HG03103 (cell line): ENCODE measurements at regions not wholly inside any gene's neighbourhood (a gene's known extent, or its start where the extent isn't known, plus 50 kb on each side); places are given as distances from the start of the nearest gene placed in this dataset.

Experiments
- ATAC-seq: cut with Tn5 transposase; IDR thresholded peaks from one replicate; pipeline ENCODE4 v1.9.1; 2021; ENCODE audit warnings: low read depth; ENCODE audit not compliant: unreplicated experiment

DNA sequence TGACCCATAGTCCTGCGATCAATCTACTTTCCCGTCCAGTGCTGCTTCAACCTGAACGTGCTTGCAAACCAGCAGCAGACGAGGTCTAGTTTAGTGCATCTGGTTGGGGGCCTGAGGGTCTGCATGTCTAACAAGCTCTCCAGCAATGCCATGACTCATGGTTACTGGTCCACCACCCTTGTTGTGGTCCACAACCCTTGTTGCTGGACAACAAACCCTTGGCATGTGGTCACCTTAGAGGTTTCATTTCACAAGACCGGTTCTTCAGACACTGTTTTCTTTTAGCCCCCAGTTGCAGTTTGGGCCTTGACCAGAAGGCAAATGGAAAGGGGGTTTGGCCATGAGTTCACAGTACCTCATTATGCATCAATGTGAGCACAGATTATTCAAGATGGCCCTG is 424.8 kb downstream of the QKI start:
- no peak for ATAC-seq

DNA sequence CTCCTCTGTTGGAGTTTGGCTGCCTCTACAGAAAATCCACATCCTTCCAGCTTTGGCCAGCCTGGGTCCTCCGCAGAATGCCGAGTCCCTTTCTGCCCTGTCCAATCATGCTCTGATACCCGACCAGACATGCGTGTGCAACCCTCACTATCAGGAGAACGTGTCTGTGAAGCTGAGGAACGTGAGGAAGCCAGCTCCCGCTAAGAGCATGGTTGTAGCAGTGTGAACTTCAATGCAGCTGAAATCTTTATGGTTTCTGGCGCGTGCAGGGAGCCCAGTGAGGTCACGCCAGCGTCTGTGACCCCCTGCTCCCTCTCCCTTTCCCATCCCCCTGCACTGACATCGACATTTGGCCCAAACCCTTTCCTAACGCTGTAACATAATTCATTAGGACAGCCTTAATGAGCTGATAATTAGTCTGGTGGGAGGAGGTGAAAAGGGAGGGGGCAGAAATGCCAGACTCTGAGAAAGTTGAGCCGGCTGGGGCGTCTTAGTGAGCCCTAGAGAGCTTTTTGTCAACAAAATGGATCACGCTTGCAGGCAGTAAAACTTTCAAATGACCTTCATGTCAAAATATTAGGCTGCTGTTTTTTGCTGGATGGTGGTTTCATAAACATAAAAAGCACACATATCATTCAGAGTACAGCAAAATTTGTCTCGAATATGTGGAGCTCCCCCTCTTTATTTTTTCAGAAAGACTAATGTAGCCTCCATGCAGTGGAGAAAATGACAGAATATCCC is 423.3 kb downstream of the QKI start:
- ATAC-seq: no peak

DNA sequence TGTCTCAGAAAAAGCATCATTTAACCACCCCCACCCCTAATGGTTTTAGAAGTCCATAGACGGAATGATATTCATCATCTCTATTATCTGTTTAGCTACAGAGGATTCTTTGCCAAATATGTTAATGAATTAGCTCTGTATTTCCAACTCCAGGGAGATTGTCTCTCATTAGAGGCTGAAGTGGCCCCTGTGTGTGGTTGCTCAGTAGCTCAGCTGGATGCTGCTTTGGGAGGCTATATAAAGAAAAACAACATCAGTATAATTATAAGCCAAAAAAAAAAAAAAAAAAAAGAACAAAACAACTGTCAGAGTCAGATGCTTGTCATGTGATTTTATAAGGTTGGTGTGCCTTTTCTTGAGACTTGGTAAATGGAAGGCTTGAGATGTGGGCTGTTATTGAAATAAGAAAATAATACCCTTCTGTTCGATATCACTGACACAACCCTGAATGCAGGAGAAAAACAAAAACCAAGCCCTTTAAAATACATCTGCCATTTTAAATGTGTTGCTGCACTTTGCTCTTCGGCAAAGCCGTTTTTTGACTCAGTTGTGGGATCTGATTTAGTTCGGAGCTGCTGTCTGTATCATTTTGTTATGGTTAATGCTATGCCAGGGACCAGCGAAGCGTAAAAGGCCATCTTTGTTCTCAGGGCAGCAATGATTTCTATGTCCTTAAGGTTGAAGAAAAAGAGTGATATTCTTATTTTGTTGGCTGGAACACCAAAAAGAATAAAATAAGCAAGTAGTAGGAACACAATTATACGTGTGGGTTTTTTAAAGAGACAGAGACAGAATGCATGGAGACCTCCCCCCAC is 422.6 kb downstream of the QKI start:
- no peak for ATAC-seq

DNA sequence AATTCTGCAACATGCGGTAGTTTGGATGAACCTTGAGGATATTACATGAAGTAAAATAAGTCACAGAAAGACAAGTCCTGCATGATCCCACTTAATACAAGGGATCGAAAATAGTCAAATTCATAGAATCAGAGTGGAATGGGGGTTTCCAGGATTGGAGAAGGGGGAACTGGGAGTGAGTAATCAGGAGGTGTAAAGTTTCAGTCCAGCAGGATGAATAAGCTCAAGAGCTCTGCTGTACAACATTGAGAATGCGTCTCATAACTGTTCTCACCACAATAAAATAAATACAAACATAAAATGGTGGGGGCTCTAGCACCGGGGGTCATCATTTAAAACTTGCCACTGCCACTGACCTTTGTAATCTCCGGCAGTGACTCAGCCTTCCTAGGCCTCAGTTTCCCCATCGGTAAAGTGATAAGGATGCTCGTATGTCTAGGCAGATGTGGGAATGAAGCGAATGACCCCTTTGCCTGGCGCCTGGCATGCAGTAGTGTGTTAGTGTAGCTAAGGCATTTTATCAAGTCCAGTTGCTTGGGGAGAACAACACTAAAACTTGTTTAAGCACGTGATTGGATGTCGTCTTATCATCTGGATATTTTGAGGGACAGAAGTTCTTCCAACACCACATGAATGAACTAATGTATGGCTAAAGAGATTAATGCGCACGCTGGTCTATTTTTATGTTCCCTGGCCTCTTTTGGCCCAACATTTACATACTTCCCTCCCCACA is 421.1 kb downstream of the QKI start:
- ATAC-seq: no peak

DNA sequence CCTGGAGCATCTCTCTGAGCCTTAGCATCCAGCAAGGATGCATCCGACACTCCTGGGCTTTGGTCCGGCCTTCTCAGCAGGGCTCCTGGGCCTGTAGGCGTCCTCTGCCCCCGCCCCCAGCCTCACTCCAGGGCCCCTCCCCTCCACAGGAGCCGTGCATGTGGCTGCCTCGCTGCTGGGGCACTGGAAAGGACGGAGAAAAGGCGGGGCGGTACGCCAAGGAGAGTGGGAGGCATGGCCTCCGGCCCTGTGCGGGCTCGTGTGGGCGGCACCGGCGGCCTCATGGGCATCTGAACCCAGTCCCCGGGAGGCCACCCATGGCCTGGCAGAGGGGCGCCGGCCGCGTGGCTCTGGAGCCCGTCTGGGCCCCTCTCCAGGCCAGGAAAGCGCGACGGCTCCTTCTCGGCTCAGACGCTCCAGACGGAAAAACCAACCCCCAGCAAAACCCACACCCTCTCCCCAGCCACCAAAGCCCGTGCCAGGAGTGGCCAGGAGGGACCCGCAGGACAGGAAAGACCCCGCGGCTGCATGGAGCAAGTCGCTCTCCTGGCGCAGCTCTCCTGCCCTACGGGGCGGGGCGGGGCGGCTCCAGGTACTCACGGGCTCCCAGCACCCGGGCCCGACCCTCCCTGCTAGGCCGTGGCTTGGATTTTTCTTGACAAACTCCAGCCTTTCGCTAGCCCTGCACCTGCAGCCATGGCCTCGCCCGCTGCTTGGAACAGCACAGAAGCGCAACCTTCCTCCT is 419.9 kb downstream of the QKI start:
- no peak for ATAC-seq

DNA sequence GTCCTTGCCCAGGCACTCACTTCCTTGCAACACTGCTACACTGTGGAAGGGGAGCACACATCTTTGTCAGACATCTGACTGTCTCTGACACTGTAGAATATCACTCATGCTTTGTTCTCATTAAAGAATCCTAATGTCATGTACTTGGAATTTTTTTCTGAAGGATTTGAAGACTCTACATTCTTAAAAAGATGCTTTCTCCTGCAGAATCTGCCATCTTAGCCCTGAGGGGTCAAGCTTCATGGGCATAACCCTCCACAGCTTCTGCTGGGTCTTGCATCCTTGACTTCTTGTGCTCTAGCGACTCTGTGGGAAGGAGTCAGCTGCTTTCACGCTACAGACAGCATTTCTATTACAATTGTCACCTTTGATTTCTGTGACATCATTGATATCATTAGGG is 417.2 kb downstream of the QKI start:
- ATAC-seq: no peak

DNA sequence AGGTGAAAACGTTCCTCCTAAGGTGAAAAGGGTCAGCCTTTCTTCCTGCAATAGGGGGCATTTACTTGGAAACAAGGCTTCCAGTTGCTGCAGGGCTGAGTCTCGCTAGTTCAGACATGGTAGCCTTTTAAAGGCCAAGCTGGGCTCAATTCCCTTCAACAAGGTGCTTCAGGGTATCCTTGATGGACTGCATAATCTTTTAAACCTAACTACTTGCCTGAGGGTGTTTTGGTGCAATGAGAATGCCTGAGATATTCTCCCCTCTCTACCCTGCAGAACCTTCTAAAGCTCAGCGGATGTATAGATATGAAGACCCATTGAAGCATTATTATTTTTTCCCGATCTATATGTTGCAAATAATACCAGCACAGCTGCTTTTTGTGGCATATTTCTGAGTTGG is 416.1 kb downstream of the QKI start:
- ATAC-seq: no peak

DNA sequence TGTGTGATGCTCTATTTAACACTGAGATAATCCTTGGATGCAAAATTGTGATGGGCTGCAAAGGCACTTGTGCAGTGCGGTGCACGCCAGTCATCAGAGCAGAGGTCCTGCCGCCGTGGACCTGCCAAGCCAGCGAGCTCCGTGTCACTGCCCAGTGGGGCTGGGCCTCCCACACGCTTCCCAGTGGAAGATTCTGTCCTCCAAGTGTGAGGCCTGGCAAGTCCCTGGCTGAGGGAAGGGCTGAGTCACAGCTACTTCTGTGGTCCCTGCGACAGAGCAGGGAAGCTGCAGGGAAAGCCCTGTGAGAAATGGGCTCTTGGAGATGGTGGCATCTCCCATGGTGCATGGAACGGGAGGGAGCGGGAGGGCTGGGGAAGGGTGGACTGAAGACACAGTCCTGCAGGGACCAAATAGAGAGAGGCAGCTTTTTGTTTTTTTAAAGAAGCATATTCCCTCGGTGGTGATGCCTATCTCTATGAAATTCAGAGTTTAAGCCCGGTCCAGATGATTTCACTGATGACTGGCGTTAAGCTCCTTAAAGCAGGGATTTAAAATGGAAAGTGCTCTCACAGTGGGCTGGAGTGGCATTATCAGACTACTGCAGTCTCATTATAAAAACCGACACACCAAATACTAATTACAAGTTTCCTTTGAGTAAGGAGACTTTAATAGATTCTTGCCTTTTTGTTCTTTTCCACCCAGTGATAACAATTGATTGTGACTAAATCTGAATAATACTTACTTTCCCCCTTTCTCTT is 413.7 kb downstream of the QKI start:
- no peak for ATAC-seq

DNA sequence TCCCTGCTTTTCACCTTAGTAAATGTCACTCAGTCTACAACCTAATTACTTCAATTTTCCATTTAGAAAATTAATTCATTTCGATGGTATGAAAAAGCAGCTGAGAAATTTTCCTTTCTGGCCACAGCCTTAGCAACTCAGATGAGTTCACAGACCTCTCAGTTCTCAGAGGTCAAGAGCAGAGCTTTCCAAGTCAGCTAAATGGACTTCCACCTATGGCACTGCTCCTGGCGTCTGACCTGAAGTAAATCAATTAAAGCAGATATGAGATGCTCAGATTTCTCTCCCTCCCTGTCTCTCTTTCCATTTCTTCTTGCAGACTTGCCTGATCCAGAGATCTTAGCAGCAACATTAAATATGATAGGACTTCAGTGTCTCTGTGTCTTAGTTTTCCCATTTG is 412.6 kb downstream of the QKI start:
- no peak for ATAC-seq

DNA sequence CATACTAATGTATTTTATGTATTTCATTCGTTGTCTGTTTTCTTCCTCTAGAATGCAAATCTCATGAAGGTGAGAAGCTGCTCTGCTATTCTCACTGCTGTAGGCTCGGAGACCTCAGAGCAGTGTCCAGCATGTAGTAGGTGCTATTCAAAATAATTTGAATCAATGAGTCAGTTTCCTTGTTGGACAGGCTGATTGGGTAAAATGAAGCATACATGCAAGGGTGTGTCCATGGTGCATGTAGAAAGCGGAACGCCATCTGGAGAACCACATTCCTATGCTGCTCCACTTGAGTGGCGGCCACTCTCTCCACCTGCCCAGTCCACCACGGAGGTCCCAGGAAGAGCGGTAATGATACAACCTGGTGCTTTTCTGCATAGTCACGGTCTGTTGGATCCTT is 412.1 kb downstream of the QKI start:
- no peak for ATAC-seq

DNA sequence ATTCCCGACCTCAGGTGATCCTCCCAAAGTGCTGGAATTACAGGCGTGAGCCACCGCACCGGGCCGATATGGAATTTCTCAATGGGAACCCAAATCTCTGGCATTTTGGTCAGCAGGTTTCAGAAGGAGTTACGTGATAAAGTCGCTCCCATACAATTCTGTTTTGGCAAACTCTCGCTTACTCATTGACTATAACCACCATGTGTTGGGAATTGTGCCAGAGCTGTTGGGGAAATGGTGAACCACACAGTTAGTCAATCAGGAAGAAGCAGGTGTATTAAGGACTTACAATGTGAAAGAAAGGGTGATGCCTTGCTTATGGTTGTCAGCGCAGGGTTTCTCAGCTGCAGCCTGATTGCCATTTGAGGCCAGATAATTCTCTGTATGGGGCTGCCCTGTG is 410.5 kb downstream of the QKI start:
- no peak for ATAC-seq

DNA sequence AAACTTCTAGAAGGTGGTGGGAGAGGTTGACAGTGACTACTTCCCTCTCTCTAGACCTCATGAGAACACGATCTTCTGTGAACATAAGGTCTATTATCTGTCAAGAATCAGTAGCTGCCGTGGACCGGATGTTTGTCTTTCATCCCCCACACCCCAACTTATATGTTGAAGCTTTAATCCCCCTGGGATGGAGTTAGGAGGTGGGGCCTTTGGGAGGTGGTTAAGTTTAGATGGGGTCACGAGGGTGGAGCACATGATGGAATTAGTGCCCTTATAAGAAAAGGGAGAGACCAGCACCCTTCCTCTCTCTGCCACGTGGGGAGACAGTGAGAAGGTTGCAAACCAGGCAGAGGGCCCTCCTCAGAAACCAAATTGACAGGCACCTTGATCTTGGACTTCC is 409.1 kb downstream of the QKI start:
- no peak for ATAC-seq

DNA sequence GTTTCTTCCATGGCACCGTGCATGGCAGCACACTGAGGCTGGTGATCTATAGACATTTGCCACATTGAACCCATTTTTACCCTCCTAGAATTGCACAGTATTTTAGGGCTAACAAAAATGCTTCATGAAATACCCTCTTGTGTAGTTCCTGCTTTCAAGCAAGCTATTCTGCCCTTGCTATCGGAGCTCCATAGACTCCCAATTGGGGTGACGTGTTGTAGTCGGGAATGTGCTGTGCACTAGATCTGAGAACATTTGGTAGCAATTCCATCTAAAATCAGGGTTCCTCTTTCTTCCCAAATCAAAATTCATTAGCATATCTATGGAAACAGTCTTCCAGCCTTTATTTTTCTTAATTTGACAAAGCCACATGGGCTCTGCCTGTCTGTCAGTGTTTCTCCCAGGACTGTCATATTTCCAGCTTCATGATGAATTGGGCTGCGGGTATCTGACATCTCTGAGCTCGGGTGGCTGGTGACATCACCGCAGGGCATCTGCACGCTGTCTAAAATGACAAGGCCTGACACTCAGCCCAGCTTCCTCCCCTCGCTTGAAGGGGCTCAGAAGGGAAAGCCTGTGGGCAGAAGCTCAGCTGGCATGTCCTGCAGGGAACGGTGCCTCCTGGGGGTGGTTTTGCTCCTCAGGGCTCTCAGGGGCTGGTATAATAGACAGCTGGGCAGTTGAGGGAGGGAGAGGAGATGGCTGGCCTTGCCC is 406.4 kb downstream of the QKI start:
- ATAC-seq: no peak

DNA sequence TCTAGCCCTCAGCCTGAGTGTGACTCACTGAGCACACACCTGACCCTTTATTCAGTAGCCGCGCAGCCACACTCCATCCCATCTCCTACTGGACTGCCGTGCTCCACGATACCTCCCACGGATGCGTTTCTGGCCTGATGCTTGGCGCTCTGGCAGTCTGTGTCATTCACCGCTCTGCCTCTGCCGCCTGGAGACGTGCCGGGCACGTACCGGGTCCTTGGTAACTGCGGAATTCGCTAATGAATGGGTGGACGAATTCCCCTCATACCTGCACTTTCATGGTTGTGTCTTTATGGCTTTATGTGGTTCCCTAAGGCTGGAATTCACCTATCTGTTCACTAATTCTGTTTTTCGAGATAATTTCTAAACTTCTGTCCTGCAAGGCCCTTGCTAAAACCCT is 405.7 kb downstream of the QKI start:
- ATAC-seq: no peak

DNA sequence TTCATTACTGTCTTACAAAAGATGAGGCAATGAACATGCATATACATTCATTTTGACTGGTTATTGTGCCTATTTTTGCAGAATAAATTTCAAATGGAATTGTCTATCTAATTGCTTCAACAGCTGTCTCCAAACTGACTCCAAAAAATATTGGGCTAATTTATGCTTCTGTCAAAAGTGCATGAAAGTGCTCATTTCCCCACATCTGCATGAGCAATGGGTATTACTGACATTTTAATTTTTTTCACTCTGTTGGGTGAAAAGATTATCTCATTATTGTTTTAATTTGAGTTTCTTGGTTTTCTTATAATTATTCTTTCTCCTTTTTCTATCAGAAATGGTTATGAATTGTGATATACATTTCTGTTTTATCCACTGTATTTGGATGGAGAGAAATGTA is 404.2 kb downstream of the QKI start:
- ATAC-seq: no peak

DNA sequence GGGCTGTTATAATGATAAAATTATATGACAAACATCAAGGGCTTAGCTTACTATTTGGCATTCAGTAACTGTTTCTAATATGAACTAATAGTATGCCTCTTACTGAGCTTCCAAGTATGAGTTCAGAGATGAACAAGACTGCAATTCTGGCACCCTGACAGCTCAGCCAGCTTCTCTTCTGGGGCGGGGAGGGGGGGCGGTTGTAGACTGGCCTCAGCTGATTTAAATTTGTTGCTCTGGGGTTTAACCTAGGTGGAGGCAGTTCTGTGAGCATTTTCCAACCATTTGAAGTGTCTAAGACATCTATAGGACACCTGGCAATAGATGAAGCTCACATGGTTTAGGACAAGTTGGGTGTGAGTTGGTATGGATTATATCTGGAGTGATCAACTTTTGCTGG is 401.9 kb downstream of the QKI start:
- no peak for ATAC-seq

DNA sequence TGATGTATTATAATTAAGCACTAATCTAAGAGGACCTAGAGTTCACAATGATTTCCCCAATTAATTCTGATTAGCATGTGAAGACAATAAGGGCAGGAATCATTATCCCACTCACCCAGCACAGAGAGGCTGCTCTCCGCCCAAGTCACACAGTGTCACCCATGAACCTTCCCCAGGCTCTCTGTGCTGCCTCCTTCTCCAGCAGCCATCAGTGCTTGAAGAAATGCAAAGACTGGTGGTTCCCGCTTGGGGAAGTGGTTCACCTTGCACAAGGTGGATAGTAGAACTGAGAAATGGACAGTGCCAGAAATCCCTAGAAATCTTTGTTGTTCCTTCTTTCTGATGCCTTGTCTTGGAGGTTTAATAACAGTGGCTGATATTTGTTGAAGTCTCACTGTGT is 401.3 kb downstream of the QKI start:
- ATAC-seq: no peak

DNA sequence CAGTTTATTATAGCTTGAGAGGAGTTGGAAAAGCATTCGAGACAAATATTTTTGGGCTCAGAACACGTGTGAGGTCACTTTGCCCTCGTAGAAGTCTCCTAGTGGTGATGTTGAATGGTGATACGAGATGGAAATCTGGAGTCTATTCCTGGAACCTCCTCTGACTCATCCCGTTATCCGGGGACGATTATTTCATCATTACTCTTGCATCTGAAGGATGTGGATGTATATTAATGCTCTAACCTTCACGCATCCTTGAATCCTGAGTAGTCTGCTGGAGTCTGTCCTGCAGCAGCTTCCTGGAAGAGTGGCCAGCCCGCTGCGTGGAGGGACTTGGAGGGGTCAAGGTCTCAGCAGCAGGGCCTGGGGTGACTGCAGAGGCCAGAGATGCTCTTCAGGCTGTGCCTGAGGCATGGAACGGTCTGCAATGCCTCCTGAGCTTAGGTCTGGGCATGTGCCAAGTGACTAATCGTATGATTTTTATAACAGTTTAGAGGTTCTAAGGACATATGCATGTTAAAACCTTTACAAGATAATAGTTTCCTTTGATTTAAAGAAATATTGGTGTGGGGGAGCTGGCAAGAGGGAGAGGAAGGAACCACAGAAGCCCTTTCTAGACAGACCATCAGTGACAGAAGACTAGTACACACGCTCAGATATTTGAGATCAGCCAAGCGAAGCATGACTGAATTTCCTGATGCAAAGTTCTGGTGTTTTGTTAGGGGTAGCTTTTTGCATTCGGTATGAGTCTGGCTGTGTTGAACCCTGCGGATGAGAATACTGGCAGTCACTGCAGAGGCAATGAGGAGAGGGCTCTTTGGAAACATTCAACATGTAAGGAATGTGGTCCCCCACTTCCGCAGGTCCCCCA is 400.2 kb downstream of the QKI start:
- ATAC-seq: peak; percentile 91
